Left ventricle myocardium inferior (tissue), 1 donor: ENCODE measurements at regions not wholly inside any gene's neighbourhood (a gene's known extent, or its start where the extent isn't known, plus 50 kb on each side); places are given as distances from the start of the nearest gene placed in this dataset.
"Not testable (repeated sequence)": the region's sequence is repeated elsewhere in the genome, so short reads cannot be mapped to it uniquely, and the experiment has no call there.

Experiments used
- DNase-seq: peaks from one replicate; pipeline ENCODE4 v3.0.0-alpha.2; 2020
- H3K27ac ChIP-seq: fragments of 200-600 bp; replicated peaks from 2 replicates; pipeline ENCODE4 v1.8.0; 2021
- H3K27me3 ChIP-seq: fragments of 200-600 bp; 2 replicates; pipeline ENCODE4 v1.8.0; 2021; ENCODE audit warnings: low read depth
- H3K36me3 ChIP-seq: fragments of 200-600 bp; 2 replicates; pipeline ENCODE4 v1.8.0; 2021
- H3K4me1 ChIP-seq: fragments of 200-600 bp; 2 replicates; pipeline ENCODE4 v1.8.0; 2021
- H3K4me3 ChIP-seq: fragments of 200-600 bp; 2 replicates; pipeline ENCODE4 v1.8.0; 2021; ENCODE audit warnings: mild to moderate bottlenecking, moderate library complexity
- H3K9me3 ChIP-seq: fragments of 200-600 bp; replicated peaks from 2 replicates; pipeline ENCODE4 v1.8.0; 2021
- intact Hi-C: fragments of 100-400 bp; cut with micrococcal nuclease; formaldehyde crosslinking; loops from one replicate; pipeline ENCODE4 v1.11.0; 2022
- TF ChIP-seq, protein P1 (sequence below): fragments of 200-600 bp; IDR thresholded peaks from 2 replicates; pipeline ENCODE4 v1.8.0; 2021; ENCODE audit warnings: antibody characterized with exemption, mild to moderate bottlenecking, borderline replicate concordance
- donor health status: DM: no; HTN: yes; CAD: no; lungs with severe emphysema.

DNA sequence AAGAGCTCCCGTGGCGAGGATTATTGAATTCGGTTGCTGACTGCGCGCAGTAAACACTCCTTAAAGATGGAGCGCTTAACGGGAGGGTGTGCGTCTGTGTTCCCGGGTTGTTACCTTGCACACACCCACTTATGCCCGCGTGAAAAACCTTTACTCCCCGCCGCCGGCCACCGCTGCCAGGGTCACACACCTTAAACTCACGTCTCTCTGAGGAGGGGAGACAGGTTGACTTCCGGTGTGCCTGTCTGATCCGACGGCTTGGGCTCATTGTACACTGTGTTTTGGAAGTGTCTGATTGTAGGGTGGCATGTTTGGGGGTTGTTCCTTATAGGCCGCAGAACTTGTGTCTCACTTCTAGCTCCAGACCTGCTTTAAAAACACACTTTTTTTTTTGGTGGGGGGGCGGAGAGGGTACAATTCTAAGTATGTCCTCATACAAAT is 66.8 kb downstream of the KPNA2 start:
- intact Hi-C loops = no loop called here
- peaks cover 12% of the 10 kb centered on the region for H3K36me3 ChIP-seq
- no peak for DNase-seq
- TF ChIP-seq, protein P1, sequence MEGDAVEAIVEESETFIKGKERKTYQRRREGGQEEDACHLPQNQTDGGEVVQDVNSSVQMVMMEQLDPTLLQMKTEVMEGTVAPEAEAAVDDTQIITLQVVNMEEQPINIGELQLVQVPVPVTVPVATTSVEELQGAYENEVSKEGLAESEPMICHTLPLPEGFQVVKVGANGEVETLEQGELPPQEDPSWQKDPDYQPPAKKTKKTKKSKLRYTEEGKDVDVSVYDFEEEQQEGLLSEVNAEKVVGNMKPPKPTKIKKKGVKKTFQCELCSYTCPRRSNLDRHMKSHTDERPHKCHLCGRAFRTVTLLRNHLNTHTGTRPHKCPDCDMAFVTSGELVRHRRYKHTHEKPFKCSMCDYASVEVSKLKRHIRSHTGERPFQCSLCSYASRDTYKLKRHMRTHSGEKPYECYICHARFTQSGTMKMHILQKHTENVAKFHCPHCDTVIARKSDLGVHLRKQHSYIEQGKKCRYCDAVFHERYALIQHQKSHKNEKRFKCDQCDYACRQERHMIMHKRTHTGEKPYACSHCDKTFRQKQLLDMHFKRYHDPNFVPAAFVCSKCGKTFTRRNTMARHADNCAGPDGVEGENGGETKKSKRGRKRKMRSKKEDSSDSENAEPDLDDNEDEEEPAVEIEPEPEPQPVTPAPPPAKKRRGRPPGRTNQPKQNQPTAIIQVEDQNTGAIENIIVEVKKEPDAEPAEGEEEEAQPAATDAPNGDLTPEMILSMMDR = no peak
- H3K27ac ChIP-seq = peak overlapping the region; percentile 94
- H3K27me3 ChIP-seq = no peaks in the 10 kb centered on the region
- no peaks in the 10 kb centered on the region for H3K9me3 ChIP-seq
- peaks cover 51% of the 10 kb centered on the region for H3K4me1 ChIP-seq
- H3K4me3 ChIP-seq = peak overlapping the region; percentile 89

DNA sequence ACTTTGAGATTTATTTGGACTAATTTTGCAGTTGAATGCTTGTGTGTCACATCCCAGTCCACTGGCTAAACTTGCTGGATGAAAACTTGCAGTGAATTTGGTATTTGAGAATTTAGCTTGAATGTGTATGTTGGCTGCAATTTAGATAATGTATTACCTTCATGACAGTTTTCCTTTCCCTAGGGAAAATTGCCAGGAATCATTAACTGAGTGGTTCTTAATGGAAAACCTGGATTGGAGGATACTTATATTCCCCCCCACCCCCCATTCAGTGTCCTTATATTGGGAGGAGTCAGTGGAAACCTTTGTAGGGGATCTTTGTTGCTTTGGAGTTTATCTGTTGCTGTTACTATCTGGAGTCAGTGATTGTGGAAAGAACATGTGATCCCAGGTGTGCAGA is 67.6 kb downstream of the KPNA2 start:
- H3K9me3 ChIP-seq = no peaks in the 10 kb centered on the region
- H3K4me3 ChIP-seq = peak overlapping the region; percentile 89
- H3K4me1 ChIP-seq = peaks cover 59% of the 10 kb centered on the region
- intact Hi-C loops = no loop called here
- H3K27me3 ChIP-seq = no peaks in the 10 kb centered on the region
- TF ChIP-seq, protein P1 = no peak
- peaks cover 12% of the 10 kb centered on the region for H3K36me3 ChIP-seq
- DNase-seq = no peak
- peak overlapping the region; percentile 94 for H3K27ac ChIP-seq

DNA sequence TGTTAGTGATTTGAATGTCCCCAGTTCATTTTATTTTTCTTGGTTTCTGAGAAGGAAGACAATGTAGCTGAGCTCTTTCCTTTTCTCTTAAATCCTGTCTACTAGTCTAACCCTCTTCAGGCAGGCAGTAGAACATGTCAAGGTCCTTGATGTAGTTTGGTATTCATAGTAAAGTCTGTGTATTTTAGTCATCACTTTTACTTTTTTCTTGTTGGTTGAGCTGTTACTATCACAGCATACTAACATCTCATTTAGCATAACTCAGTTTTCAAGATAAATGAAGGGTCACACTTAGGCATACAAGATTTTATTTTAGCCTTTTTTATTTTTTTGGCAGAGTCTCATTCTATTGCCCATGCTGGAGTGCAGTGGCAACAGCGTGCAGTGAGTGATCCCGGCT is 70.5 kb downstream of the KPNA2 start:
- no peak overlapping the region for H3K27ac ChIP-seq
- peaks cover 59% of the 10 kb centered on the region for H3K4me1 ChIP-seq
- DNase-seq = no peak
- H3K27me3 ChIP-seq = no peaks in the 10 kb centered on the region
- intact Hi-C loops = no loop called here
- no peak overlapping the region for H3K4me3 ChIP-seq
- peaks cover 5% of the 10 kb centered on the region for H3K9me3 ChIP-seq
- TF ChIP-seq, protein P1 = no peak
- peaks cover 23% of the 10 kb centered on the region for H3K36me3 ChIP-seq

GRCh38 chr17:68107373-68107772 is 71.8 kb downstream of the KPNA2 start:
- H3K27ac ChIP-seq = peak overlapping the region; percentile 43

DNA sequence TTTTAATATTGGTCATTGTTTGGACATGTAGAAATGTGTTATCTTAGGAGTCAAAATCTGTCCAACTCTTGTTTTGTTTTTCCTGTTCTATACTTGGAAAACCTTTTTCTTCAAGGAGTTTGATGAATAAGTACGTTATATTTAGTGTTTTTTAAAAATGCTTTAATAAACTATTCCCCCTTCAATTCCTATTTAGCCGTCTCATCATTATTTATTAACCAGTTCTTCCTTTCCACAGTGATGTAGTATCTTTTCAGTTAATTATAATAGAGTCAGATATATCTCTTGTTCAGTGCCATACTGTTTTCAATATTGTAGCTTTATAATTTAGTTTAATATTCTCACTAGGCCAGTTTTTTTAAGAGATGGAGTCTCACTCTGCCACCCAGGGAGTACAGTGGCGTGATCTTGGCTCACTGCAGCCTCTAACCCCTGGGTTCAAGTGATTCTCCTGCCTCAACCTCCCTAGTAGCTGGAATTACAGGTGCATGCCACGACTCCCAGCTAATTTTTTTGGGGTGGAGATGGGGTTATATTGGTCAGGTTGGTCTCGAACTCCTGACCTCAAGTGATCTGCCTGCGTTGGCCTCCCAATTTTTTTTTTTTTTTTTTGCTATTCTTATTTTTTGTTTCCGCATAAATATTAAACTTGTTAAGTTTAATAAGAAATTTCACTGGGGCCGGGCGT is 72.9 kb downstream of the KPNA2 start:
- no peak overlapping the region for H3K4me3 ChIP-seq

More at GRCh38 chr17:68107373-68107772, 71.8 kb downstream of the KPNA2 start:
- intact Hi-C loops = no loop called here
- no peak for DNase-seq
- Histone ChIP-seq H3K27me3 (no peaks in the 10 kb centered on the region), H3K36me3 (peaks cover 23% of the 10 kb centered on the region), H3K9me3 (peaks cover 5% of the 10 kb centered on the region), H3K4me1 (peaks cover 54% of the 10 kb centered on the region), H3K4me3 (no peak overlapping the region)
- TF ChIP-seq, protein P1 = no peak

DNA sequence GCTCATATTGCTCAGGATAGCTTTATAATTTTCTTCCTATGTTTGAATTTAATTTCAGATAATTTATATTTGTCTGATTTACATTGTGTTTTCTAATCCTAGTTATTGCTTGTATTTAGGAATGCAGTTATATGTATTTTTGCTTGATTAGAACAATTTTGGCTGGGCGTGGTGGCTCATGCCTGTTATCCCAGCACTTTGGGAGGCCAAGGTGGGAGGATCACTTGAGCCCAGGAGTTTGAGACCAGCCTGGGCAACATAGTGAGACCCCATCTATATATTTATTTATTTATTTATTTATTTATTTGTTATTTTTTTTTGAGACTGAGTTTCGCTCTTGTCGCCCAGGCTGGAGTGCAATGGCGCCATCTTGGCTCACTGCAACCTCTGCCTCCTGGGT is 73.9 kb downstream of the KPNA2 start:
- DNase-seq, H3K27me3 ChIP-seq, H3K9me3 ChIP-seq, H3K4me3 ChIP-seq, H3K27ac ChIP-seq, intact Hi-C loops: not testable (repeated sequence)
- H3K36me3 ChIP-seq = peaks cover 23% of the 10 kb centered on the region
- peaks cover 33% of the 10 kb centered on the region for H3K4me1 ChIP-seq

More for the DNA sequence above, 72.9 kb downstream of the KPNA2 start:
- peaks cover 23% of the 10 kb centered on the region for H3K36me3 ChIP-seq
- DNase-seq = no peak
- H3K27me3 ChIP-seq = no peaks in the 10 kb centered on the region
- TF ChIP-seq, protein P1 = no peak
- peaks cover 43% of the 10 kb centered on the region for H3K4me1 ChIP-seq
- no peak overlapping the region for H3K27ac ChIP-seq
- intact Hi-C loops = no loop called here
- peaks cover 5% of the 10 kb centered on the region for H3K9me3 ChIP-seq

DNA sequence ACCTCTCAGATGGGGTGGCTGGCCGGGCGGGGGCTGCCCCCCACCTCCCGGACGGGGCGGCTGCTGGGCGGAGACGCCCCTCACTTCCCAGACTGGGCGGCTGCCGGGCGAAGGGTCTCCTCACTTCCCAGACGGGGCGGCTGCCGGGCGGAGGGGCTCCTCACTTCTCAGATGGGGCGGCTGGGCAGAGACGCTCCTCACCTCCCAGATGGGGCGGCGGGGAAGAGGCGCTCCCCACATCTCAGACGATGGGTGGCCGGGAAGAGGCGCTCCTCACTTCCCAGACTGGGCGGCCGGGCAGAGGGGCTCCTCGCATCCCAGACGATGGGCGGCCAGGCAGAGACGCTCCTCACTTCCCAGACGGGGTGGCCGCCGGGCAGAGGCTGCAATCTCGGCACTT is 80.7 kb downstream of the KPNA2 start:
- H3K27me3 ChIP-seq, intact Hi-C loops, H3K27ac ChIP-seq, H3K4me1 ChIP-seq, H3K4me3 ChIP-seq, DNase-seq, H3K9me3 ChIP-seq: not testable (repeated sequence)
- peaks cover 58% of the 10 kb centered on the region for H3K36me3 ChIP-seq
